ENCODE measurements at regions not wholly inside any gene's neighbourhood (a gene's known extent, or its start where the extent isn't known, plus 50 kb on each side); places are given as distances from the start of the nearest gene placed in this dataset.

DNA sequence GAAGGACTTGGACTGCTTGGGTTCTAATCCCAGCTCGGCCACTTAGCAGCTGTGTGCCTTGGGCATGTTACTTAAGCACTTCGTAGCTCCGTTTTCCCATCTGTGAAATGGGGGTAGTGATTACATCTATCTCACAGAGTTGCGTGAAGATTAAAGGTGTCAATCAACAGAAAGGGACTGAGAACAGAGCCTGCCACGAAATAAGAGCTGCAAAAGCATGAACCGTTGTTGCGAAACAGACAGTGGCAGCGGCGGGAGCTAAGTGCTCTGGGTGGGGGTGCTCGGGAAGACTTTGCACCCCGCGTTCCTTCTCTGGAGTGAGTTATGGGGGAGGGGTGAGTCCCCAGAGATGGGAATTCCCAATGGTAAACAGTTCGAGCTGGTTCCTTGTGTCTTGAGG is 79.6 kb upstream of the LHX1 start:
- Mint-ChIP-seq H3K4me1 (ENCODE audit: low read depth) (peaks cover 5% of the 10 kb centered on the region), H3K4me3 (ENCODE audit: low read depth) (no peak overlapping the region), H3K27ac (no peak overlapping the region), H3K27me3 (peaks cover 10% of the 10 kb centered on the region), H3K36me3 (ENCODE audit: insufficient read depth) (no peaks in the 10 kb centered on the region), H3K9me3 (ENCODE audit: low read depth) (no peaks in the 10 kb centered on the region)
- no peak for DNase-seq (ENCODE audit: low spot score, unreplicated experiment)
- TF ChIP-seq, protein P1, sequence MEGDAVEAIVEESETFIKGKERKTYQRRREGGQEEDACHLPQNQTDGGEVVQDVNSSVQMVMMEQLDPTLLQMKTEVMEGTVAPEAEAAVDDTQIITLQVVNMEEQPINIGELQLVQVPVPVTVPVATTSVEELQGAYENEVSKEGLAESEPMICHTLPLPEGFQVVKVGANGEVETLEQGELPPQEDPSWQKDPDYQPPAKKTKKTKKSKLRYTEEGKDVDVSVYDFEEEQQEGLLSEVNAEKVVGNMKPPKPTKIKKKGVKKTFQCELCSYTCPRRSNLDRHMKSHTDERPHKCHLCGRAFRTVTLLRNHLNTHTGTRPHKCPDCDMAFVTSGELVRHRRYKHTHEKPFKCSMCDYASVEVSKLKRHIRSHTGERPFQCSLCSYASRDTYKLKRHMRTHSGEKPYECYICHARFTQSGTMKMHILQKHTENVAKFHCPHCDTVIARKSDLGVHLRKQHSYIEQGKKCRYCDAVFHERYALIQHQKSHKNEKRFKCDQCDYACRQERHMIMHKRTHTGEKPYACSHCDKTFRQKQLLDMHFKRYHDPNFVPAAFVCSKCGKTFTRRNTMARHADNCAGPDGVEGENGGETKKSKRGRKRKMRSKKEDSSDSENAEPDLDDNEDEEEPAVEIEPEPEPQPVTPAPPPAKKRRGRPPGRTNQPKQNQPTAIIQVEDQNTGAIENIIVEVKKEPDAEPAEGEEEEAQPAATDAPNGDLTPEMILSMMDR (IDR thresholded peaks at IDR 0.05; ENCODE audit: unreplicated experiment) = no peak

DNA sequence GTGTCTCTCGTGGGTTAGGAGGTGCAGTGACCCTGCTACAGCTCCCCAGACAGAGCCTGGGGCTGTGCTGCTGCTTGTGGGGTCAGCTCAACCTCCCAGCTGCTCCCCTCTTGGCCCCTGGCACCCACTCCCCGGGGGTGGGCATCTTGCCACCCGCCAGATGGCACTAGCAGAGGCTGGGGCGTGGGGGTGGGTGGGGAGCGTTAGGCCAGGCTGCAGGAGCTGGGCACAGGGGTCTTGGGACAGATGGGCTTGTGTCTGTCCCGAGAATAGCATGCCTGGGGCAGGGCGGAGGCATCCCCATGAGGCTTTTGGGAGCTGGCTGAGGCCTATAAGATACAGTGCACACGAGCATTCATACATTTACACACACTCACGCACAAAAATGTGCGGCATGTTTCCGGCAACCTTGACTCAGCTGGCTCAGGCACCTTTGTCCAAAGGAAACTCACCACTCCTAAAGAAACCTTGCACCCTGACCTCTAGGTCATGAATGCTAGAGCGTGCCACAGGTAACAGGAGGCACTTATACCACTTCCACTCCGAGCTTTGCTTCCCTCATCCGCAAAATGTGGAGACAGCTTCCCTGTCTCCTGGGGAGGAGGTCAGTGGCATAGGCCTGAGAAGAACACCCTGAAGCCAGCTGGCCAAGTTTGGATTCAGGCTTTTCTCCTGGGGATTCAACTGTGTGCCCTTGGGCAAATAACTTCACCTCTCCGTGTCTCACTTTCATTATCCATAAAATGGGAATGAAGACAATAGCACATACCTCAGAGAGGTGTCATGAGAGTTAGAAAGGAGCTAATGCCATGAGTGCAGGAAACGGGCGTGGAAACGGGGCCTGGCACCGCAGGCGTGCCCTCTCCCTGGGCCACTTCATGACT is 78.9 kb upstream of the LHX1 start:
- Mint-ChIP-seq H3K9me3 (ENCODE audit: low read depth) (no peaks in the 10 kb centered on the region), H3K4me3 (ENCODE audit: low read depth) (no peak overlapping the region), H3K27ac (no peak overlapping the region), H3K27me3 (peaks cover 10% of the 10 kb centered on the region), H3K4me1 (ENCODE audit: low read depth) (peaks cover 6% of the 10 kb centered on the region), H3K36me3 (ENCODE audit: insufficient read depth) (no peaks in the 10 kb centered on the region)
- TF ChIP-seq, protein P1 (IDR thresholded peaks at IDR 0.05; ENCODE audit: unreplicated experiment) = no peak
- no peak for DNase-seq (ENCODE audit: low spot score, unreplicated experiment)

DNA sequence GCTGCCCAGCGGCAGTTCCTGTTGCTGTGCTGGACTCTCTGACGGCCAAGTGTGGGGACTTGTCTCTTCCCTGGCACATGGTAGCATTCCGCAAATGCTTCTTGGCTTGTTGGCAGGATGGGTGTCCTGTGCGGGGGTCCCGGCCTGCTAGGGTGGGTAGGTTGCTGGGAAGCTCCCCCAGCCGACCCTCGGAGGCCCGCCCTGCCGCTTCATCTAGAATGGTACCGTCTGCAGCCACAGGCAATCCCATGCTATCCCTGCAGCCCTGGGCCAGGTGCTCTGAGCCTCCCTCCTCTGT is 78.3 kb upstream of the LHX1 start:
- TF ChIP-seq, protein P1 (IDR thresholded peaks at IDR 0.05; ENCODE audit: unreplicated experiment) = no peak
- Mint-ChIP-seq H3K27ac (no peak overlapping the region), H3K4me3 (ENCODE audit: low read depth) (no peak overlapping the region), H3K9me3 (ENCODE audit: low read depth) (no peaks in the 10 kb centered on the region), H3K36me3 (ENCODE audit: insufficient read depth) (no peaks in the 10 kb centered on the region), H3K4me1 (ENCODE audit: low read depth) (peaks cover 6% of the 10 kb centered on the region), H3K27me3 (peaks cover 10% of the 10 kb centered on the region)
- DNase-seq (ENCODE audit: low spot score, unreplicated experiment) = no peak

- peaks cover 6% of the 10 kb centered on the region for H3K4me1 Mint-ChIP-seq (ENCODE audit: low read depth)
- no peak overlapping the region for H3K4me3 Mint-ChIP-seq (ENCODE audit: low read depth)
- no peak overlapping the region for H3K27ac Mint-ChIP-seq
- H3K9me3 Mint-ChIP-seq (ENCODE audit: low read depth) = no peaks in the 10 kb centered on the region
- peaks cover 10% of the 10 kb centered on the region for H3K27me3 Mint-ChIP-seq
- TF ChIP-seq, protein P1 (IDR thresholded peaks at IDR 0.05; ENCODE audit: unreplicated experiment) = no peak
- no peaks in the 10 kb centered on the region for H3K36me3 Mint-ChIP-seq (ENCODE audit: insufficient read depth)
- DNase-seq (ENCODE audit: low spot score, unreplicated experiment) = no peak
These were observed 77.6 kb upstream of the LHX1 start for GRCh38 chr17:36859706-36860105.

DNA sequence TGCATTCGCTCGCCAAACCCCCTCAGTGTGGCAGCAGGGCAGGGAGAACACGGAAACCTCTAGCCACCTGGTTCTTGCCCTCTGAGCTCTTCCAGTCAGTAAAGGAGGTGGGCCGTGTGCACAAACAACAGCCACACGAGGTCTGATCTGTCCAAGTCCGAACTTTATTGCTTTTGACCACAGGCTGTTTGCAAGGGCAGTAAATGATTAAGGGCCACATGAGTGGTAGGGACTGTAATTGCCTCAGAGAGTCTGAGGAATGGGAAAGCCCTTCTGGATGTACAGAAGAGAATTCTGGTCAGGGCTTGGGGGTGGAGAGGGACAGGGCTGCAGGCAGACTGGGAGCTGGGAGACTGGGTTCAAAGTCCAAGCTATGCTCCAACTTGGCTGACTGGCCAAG is 75.7 kb upstream of the LHX1 start:
- H3K36me3 Mint-ChIP-seq (ENCODE audit: insufficient read depth) = no peaks in the 10 kb centered on the region

More for the DNA sequence above, 75.7 kb upstream of the LHX1 start:
- peak overlapping the region; percentile 74 for H3K27ac Mint-ChIP-seq
- H3K4me1 Mint-ChIP-seq (ENCODE audit: low read depth) = peaks cover 9% of the 10 kb centered on the region
- TF ChIP-seq, protein P1 (IDR thresholded peaks at IDR 0.05; ENCODE audit: unreplicated experiment) = no peak
- H3K27me3 Mint-ChIP-seq = peaks cover 15% of the 10 kb centered on the region
- DNase-seq (ENCODE audit: low spot score, unreplicated experiment) = no peak
- no peak overlapping the region for H3K4me3 Mint-ChIP-seq (ENCODE audit: low read depth)
- no peaks in the 10 kb centered on the region for H3K9me3 Mint-ChIP-seq (ENCODE audit: low read depth)
